Neuronal stem cell (in vitro differentiated cells): ENCODE measurements at regions not wholly inside any gene's neighbourhood (a gene's known extent, or its start where the extent isn't known, plus 50 kb on each side); places are given as distances from the start of the nearest gene placed in this dataset. TPM values are rescaled to one million over a fixed set of nuclear protein-coding genes. Genes with fewer than 3 reads are reported as not detected.

ENCODE experiments used
- DNase-seq: peaks from one replicate; pipeline ENCODE4 v3.0.0-alpha.2; 2013; ENCODE audit warnings: low spot score
- H2AFZ ChIP-seq: one replicate; pipeline ENCODE4 v1.6.1; 2013; ENCODE audit warnings: mild to moderate bottlenecking, low read length, inconsistent platforms
- H2AK5ac ChIP-seq: 2 replicates; pipeline ENCODE4 v1.6.1; 2013; ENCODE audit warnings: low read depth, mild to moderate bottlenecking, inconsistent platforms, low read length, moderate library complexity, mixed read lengths
- H2BK120ac ChIP-seq: 2 replicates; pipeline ENCODE4 v1.6.1; 2013; ENCODE audit warnings: low read depth, mild to moderate bottlenecking, inconsistent platforms, low read length, moderate library complexity, mixed read lengths
- H2BK12ac ChIP-seq: one replicate; pipeline ENCODE4 v1.6.1; 2013; ENCODE audit warnings: low read length, inconsistent platforms
- H2BK15ac ChIP-seq: 2 replicates; pipeline ENCODE4 v1.6.1; 2013; ENCODE audit warnings: mild to moderate bottlenecking, low read length, inconsistent platforms, mixed read lengths
- H2BK5ac ChIP-seq: one replicate; pipeline ENCODE4 v1.6.1; 2013; ENCODE audit warnings: inconsistent platforms, mild to moderate bottlenecking, low read length, moderate library complexity
- H3K14ac ChIP-seq: one replicate; pipeline ENCODE4 v1.6.1; 2013; ENCODE audit warnings: low read length, inconsistent platforms
- H3K18ac ChIP-seq: 2 replicates; pipeline ENCODE4 v1.6.1; 2013; ENCODE audit warnings: low read length, inconsistent platforms
- H3K23ac ChIP-seq: 2 replicates; pipeline ENCODE4 v1.6.1; 2013; ENCODE audit warnings: low read depth, mild to moderate bottlenecking, mixed read lengths, low read length, inconsistent platforms; ENCODE audit not compliant: poor library complexity
- H3K27ac ChIP-seq: replicated peaks from 3 replicates; pipeline ENCODE4 v1.5.1; 2013; ENCODE audit warnings: low read length, inconsistent platforms
- H3K27me3 ChIP-seq, 3 experiments: 2 replicates each; pipeline ENCODE4 v1.6.1; 2013; ENCODE audit warnings: low read length in 3 of 3, mild to moderate bottlenecking in 2 of 3, inconsistent platforms in 1 of 3, low read depth in 1 of 3, mixed read lengths in 1 of 3, moderate library complexity in 1 of 3; ENCODE audit not compliant: control insufficient read depth in 3 of 3, insufficient read depth in 3 of 3
- H3K36me3 ChIP-seq, 2 donors: replicated peaks in 1 of 2; 2 replicates each; pipeline ENCODE4 v1.6.1; 2013; ENCODE audit warnings: low read length in 2 of 2; ENCODE audit not compliant: control insufficient read depth in 2 of 2, insufficient read depth in 2 of 2
- H3K4ac ChIP-seq: 2 replicates; pipeline ENCODE4 v1.6.1; 2013; ENCODE audit warnings: inconsistent platforms, mild to moderate bottlenecking, low read length, moderate library complexity
- H3K4me1 ChIP-seq, 2 donors: 1 replicate in 1 of 2; 2 replicates in 1 of 2; pipeline ENCODE4 v1.6.1; 2013; ENCODE audit warnings: low read length in 2 of 2, low read depth in 1 of 2; ENCODE audit not compliant: control insufficient read depth in 2 of 2, insufficient read depth in 1 of 2
- H3K4me2 ChIP-seq: one replicate; pipeline ENCODE4 v1.6.1; 2013; ENCODE audit warnings: mild to moderate bottlenecking, low read length, inconsistent platforms; ENCODE audit not compliant: insufficient read depth, poor library complexity, severe bottlenecking
- H3K4me3 ChIP-seq, 2 donors: 2 replicates each; pipeline ENCODE4 v1.5.1; 2013; ENCODE audit warnings: low read length in 2 of 2, mild to moderate bottlenecking in 2 of 2, inconsistent platforms in 1 of 2, moderate library complexity in 1 of 2
- H3K79me1 ChIP-seq: one replicate; pipeline ENCODE4 v1.6.1; 2013; ENCODE audit warnings: low read depth, mild to moderate bottlenecking, inconsistent platforms, low read length, moderate library complexity
- H3K9ac ChIP-seq: one replicate; pipeline ENCODE4 v1.6.1; 2013; ENCODE audit warnings: mild to moderate bottlenecking, low read depth, low read length, inconsistent platforms; ENCODE audit not compliant: poor library complexity
- H3K9me3 ChIP-seq, 2 donors: replicated peaks in 1 of 2; 2 replicates each; pipeline versions ENCODE3 to v1.6.1; 2013; ENCODE audit warnings: low read length in 2 of 2, mild to moderate bottlenecking in 2 of 2, inconsistent platforms in 1 of 2, low read depth in 1 of 2, mixed read lengths in 1 of 2, moderate library complexity in 1 of 2; ENCODE audit not compliant: control insufficient read depth in 2 of 2, insufficient read depth in 1 of 2
- H4K8ac ChIP-seq: one replicate; pipeline ENCODE4 v1.6.1; 2013; ENCODE audit warnings: low read depth, mild to moderate bottlenecking, inconsistent platforms, low read length, moderate library complexity
- H4K91ac ChIP-seq: one replicate; pipeline ENCODE4 v1.6.1; 2013; ENCODE audit warnings: low read length, low read depth, mild to moderate bottlenecking, inconsistent platforms; ENCODE audit not compliant: poor library complexity
- WGBS, 2 donors: extraction: QIAGEN DNeasy Blood & Tissue Kit; methylation state at CpG; one replicate each; pipeline ENCODE4 v1.1.7; 2013; ENCODE audit warnings: missing lambda C conversion rate in 2 of 2, mixed read lengths in 1 of 2; ENCODE audit not compliant: insufficient read length in 2 of 2, insufficient replicate concordance in 1 of 2; ENCODE audit errors: extremely low coverage in 2 of 2; 5-methylcytosine and 5-hydroxymethylcytosine counted together
- small RNA-seq: library from polyadenylated mRNA; stranded (forward); fragments of <200 nt; extraction: miRNeasy Mini kit (QIAGEN cat#:217004); gene quantifications from one replicate; pipeline ENCODE3, GENCODE V24; 2013; ENCODE audit not compliant: insufficient read depth

DNA sequence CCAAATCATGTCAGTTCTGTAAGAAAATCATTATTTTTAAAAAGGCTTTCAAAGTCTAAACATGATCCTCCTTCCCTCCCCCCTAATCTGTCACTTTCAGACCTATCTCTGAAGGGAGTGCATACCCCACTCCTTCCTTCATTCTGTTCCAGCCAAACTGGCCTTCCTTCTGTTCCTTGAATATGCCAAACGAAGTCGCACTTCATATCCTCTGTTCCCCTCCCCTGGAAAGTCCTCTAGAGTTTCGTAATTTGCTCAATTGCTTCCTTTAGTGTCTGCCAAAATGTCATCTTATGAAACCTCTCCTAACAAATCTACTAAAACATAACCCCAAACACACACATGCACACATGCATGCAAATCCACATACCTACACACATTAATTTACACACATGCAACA is 69.5 kb upstream of the TUSC7 start:
- Histone ChIP-seq H4K8ac (no peak overlapping the region), H3K4me3 (no peak overlapping the region), H3K23ac (no peak overlapping the region), H2BK15ac (no peak overlapping the region), H3K18ac (no peak overlapping the region), H3K9me3 (no peaks in the 10 kb centered on the region), H2BK120ac (no peak overlapping the region), H4K91ac (no peak overlapping the region), H3K36me3 (no peaks in the 10 kb centered on the region), H3K14ac (no peak overlapping the region), H2AK5ac (no peak overlapping the region), H2AFZ (no peak overlapping the region), H3K4me2 (no peak overlapping the region), H3K79me1 (no peaks in the 10 kb centered on the region), H3K4me1 (peaks cover 0 to 1% of the 10 kb centered on the region in 2 donors), H3K4ac (no peak overlapping the region), H3K9ac (no peak overlapping the region), H2BK5ac (no peak overlapping the region), H2BK12ac (no peak overlapping the region), H3K27ac (no peak overlapping the region), H3K27me3 (no peaks in the 10 kb centered on the region)
- WGBS, 2 donors, result no CpG with 5 or more reads among the region's 3 CpGs
- DNase-seq, result no peak

DNA sequence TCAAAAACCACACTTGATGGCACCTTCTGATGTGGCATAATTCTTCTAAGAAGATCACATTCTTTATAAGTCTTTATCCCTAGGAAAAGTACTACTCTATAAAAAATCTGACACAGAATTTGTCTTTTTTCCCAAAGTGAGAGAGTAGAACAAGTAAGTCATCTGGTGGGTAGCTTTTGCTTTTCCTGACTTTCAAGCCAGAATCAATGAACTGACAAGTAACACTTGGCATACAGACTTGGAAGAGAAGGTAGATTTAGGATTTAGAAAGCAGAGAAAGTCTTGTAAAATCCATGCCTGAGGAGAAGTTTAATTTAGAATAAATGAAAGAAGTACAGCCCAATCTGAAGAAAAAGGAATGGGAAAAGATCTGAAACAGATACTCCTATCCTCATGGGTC is 66.6 kb upstream of the TUSC7 start:
- Histone ChIP-seq H3K9me3 (no peaks in the 10 kb centered on the region), H3K18ac (no peak overlapping the region), H2BK120ac (no peak overlapping the region), H3K4me3 (no peak overlapping the region), H3K27me3 (no peaks in the 10 kb centered on the region), H2BK5ac (no peak overlapping the region), H4K91ac (no peak overlapping the region), H3K9ac (no peak overlapping the region), H3K14ac (no peak overlapping the region), H3K79me1 (no peaks in the 10 kb centered on the region), H3K4me2 (no peak overlapping the region), H3K4ac (no peak overlapping the region), H3K27ac (no peak overlapping the region), H2BK15ac (no peak overlapping the region), H2AK5ac (no peak overlapping the region), H2BK12ac (no peak overlapping the region), H4K8ac (no peak overlapping the region), H3K4me1 (no peaks in the 10 kb centered on the region), H3K36me3 (no peaks in the 10 kb centered on the region), H2AFZ (no peak overlapping the region), H3K23ac (no peak overlapping the region)
- DNase-seq, result no peak

GRCh38 chr3:116647996-116648395 is 61.6 kb upstream of the TUSC7 start:
- H2AFZ ChIP-seq, result no peak overlapping the region
- no peak overlapping the region for H3K4me3 ChIP-seq
- H3K36me3 ChIP-seq, result no peaks in the 10 kb centered on the region
- H3K23ac ChIP-seq, result no peak overlapping the region
- no peak overlapping the region for H2BK12ac ChIP-seq
- no peak overlapping the region for H3K14ac ChIP-seq
- H3K9ac ChIP-seq, result no peak overlapping the region
- H3K4me1 ChIP-seq, result no peaks in the 10 kb centered on the region
- no peaks in the 10 kb centered on the region for H3K27me3 ChIP-seq
- no peak overlapping the region for H3K4ac ChIP-seq
- no peak overlapping the region for H4K91ac ChIP-seq
- H2AK5ac ChIP-seq, result no peak overlapping the region
- DNase-seq, result no peak
- H4K8ac ChIP-seq, result no peak overlapping the region
- H3K4me2 ChIP-seq, result no peak overlapping the region
- H2BK120ac ChIP-seq, result no peak overlapping the region
- H3K27ac ChIP-seq, result no peak overlapping the region
- H3K79me1 ChIP-seq, result no peaks in the 10 kb centered on the region
- no peak overlapping the region for H2BK15ac ChIP-seq
- no peak overlapping the region for H3K18ac ChIP-seq
- no peak overlapping the region for H2BK5ac ChIP-seq
- no peaks in the 10 kb centered on the region for H3K9me3 ChIP-seq

Small RNA genes in the stretch of these regions (small RNA-seq; reads per million reads assigned to genes)
- gene RN7SL582P, result not detected
